ENCODE measurements at regions not wholly inside any gene's neighbourhood (a gene's known extent, or its start where the extent isn't known, plus 50 kb on each side); places are given as distances from the start of the nearest gene placed in this dataset.

- no peak for DNase-seq (ENCODE audit: low read depth)
- TF ChIP-seq CTCF (IDR thresholded peaks at IDR 0.05; ENCODE audit: insufficient read depth, low read depth, low read length, missing control alignments) = no peak
- no peak overlapping the region for H3K4me3 ChIP-seq (ENCODE audit: low read depth, low read length)
Observed at GRCh38 chr6:788058-788457, 95.1 kb upstream of the EXOC2 start.

- TF ChIP-seq CTCF (IDR thresholded peaks at IDR 0.05; ENCODE audit: insufficient read depth, low read depth, low read length, missing control alignments) = peak; percentile 78
- no peak overlapping the region for H3K4me3 ChIP-seq (ENCODE audit: low read depth, low read length)
- DNase-seq (ENCODE audit: low read depth) = peak; percentile 45
Observed at GRCh38 chr6:786946-787763, 94.2 kb upstream of the EXOC2 start.

- TF ChIP-seq CTCF (IDR thresholded peaks at IDR 0.05; ENCODE audit: insufficient read depth, low read depth, low read length, missing control alignments) = no peak
- no peak for DNase-seq (ENCODE audit: low read depth)
- no peak overlapping the region for H3K4me3 ChIP-seq (ENCODE audit: low read depth, low read length)
Observed at GRCh38 chr6:783966-784735, 91.2 kb upstream of the EXOC2 start.

- DNase-seq (ENCODE audit: low read depth) = no peak
- no peak for TF ChIP-seq CTCF (IDR thresholded peaks at IDR 0.05; ENCODE audit: insufficient read depth, low read depth, low read length, missing control alignments)
- H3K4me3 ChIP-seq (ENCODE audit: low read depth, low read length) = no peak overlapping the region
Observed at GRCh38 chr6:782141-782540, 89.2 kb upstream of the EXOC2 start.

- no peak for TF ChIP-seq CTCF (IDR thresholded peaks at IDR 0.05; ENCODE audit: insufficient read depth, low read depth, low read length, missing control alignments)
- no peak overlapping the region for H3K4me3 ChIP-seq (ENCODE audit: low read depth, low read length)
- DNase-seq (ENCODE audit: low read depth) = no peak
Observed at GRCh38 chr6:781350-781961, 88.5 kb upstream of the EXOC2 start.

- no peak overlapping the region for H3K4me3 ChIP-seq (ENCODE audit: low read depth, low read length)
- no peak for DNase-seq (ENCODE audit: low read depth)
- no peak for TF ChIP-seq CTCF (IDR thresholded peaks at IDR 0.05; ENCODE audit: insufficient read depth, low read depth, low read length, missing control alignments)
Observed at GRCh38 chr6:780706-781105, 87.8 kb upstream of the EXOC2 start.
